NCI-H82 treated with DMSO at 0.1 percent for 48 hours (cell line): ENCODE measurements at regions not wholly inside any gene's neighbourhood (a gene's known extent, or its start where the extent isn't known, plus 50 kb on each side); places are given as distances from the start of the nearest gene placed in this dataset.

Experiments used
- DNase-seq: peaks from one replicate; lab custom pipeline; 2025; ENCODE audit not compliant: unreplicated experiment; lab: John Stamatoyannopoulos, UW

DNA sequence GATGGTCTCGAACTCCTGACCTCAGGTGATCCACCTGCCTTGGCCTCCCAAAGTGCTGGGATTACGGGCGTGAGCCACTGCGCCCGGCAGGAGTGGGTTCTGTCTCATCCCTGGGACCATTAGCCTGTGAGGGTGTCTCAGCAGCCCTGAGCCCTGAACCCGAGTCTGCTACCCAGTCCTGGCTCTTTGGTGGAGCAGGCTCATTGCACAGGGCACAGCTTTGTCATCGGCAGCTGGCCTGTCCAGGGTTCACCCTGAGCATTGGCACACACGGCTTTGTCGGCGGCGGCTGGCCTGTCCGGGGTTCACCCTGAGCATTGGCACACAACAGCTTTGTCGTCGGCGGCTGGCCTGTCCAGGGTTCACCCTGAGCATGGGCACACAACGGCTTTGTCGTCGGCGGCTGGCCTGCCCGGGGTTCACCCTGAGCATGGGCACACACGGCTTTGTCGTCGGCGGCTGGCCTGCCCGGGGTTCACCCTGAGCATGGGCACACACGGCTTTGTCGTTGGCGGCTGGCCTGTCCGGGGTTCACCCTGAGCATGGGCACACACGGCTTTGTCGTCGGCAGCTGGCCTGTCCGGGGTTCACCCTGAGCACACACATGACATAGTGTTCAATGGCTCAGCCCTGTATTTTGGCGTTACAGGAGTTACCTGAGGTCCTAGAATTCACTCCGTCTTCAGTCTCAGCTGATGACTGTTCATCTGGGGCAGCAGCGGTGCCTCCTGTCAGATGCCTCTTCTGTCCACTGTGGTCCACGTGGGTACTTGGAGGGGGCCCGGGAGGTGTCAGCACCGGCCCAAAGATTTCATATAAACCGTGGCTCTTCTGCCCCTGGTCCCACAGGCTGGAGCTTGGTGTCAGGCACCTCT, 1082.5 kb downstream of the BRD1 start:
- DNase-seq: no peak

GRCh38 chr22:48744283-48744641, 1083.4 kb downstream of the BRD1 start:
- DNase-seq: no peak

- no peak for DNase-seq
Observed at GRCh38 chr22:48743601-48744282, 1083.9 kb downstream of the BRD1 start.

DNA sequence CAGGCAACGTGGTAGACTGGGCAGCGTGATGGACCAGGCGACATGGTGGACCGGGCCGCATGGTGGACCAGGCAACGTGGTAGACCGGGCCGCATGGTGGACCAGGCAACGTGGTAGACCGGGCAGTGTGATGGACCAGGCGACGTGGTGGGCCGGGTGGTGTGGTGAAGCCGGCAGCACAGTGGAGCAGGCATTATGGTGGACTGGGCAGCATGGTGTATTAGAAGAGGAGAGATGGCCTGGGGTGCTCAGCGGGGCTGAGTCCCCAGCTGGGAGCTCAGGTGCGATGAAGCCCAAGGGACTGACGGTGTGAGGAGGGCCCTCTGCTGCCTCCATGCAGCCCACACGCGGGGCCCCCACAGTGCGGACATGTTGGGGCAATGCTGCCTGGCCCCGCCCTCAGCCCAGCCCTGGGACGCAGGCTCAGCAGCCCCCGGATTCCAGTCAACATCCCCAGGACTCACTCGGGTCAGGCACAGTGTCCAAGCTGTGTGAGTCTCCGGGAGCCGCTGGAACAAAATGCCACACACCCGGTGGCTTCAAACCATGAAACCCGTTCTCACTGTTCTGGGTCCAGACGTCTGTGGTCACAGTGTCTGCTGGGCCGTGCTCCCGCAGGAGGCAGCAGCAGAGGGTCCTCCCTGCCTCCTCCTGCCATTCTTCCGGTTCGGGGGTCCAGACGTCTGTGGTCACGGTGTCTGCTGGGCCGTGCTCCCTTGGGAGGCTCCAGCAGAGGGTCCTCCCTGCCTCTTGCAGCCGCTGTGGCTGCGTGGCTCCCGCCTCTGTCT, 1084.9 kb downstream of the BRD1 start:
- DNase-seq: no peak

DNA sequence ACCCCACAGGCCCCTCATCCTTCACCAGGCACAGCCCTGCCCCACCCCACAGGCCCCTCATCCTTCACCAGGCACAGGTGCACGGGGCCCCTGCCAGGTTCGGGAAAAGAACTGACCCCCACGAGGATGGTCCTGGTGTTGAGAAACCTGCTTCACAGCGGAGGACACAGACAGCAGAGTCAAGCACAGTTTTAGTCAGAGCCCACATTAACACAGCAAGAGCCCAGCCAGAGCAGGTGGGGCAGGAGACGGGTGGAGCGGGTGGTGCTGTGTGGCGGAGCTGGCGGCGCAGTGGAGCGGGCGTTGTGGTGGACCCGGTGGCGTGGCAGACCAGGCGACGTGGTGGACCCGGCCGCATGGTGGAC, 1085.5 kb downstream of the BRD1 start:
- no peak for DNase-seq

- DNase-seq: no peak
Observed at GRCh38 chr22:48741540-48741939, 1086.1 kb downstream of the BRD1 start.

DNA sequence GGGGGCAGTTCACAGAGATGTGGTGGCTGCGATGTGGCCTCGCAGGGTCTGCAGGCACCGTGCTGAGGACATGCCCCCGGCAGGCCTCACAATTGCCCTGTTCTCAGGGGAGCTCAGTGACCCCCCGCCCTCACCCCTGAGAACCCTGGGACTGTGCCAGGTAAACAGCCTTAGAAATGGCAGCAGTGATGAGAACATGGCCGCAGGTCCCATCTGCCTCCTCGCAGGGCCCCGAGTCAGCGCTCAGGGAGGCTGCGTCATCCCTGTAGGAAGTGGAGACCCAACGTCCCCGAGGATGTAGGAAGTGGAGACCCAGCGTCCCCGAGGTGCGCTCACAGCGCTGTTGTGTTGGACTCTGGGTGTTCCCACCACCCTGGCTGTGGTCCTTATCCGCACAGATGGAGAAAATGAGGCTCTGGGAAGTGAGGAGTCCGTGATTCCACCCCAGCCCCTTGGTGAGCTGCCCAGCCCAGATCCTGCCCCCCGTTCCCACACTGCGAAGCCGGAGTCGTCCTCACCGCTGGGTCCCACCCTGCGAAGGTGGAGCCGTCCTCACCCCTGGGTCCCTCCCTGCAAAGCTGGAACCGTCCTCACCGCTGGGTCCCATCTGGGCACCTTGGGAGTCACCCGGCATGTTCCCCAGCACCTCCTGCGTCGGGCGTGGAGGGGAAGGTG, 1086.8 kb downstream of the BRD1 start:
- DNase-seq: no peak

DNA sequence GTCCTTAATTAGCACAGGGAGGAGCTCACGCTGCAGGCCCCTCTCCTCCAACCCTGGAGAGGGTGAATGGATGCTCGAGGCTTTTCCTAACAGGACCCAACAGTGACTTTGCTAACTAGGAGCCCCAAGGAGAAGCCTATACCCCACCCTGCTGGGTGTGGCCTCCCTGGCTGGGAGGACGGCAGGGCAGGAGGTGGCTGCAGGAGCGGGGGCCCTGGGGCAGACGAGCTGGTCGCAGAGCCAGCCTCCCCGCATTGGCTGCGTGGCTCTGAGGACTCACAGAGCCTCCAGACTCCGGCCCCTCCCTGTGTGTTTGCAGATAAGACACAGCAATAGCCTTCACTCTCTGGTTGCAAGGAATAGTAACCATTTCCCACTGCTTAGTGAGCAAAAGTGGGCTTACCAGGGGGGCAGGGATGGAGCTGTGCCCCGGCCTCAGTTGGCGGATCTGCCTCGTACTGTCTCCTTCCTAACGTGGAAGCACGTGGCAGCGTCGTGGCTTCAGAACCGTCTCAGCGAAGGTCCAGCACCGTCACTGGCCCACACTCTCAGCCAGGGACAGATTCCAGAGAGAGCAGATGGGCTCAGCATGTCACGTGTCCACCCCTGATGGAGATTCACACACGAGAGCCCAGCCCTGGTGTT, 1087.5 kb downstream of the BRD1 start:
- no peak for DNase-seq

GRCh38 chr22:48739348-48740085, 1088.2 kb downstream of the BRD1 start:
- no peak for DNase-seq

DNA sequence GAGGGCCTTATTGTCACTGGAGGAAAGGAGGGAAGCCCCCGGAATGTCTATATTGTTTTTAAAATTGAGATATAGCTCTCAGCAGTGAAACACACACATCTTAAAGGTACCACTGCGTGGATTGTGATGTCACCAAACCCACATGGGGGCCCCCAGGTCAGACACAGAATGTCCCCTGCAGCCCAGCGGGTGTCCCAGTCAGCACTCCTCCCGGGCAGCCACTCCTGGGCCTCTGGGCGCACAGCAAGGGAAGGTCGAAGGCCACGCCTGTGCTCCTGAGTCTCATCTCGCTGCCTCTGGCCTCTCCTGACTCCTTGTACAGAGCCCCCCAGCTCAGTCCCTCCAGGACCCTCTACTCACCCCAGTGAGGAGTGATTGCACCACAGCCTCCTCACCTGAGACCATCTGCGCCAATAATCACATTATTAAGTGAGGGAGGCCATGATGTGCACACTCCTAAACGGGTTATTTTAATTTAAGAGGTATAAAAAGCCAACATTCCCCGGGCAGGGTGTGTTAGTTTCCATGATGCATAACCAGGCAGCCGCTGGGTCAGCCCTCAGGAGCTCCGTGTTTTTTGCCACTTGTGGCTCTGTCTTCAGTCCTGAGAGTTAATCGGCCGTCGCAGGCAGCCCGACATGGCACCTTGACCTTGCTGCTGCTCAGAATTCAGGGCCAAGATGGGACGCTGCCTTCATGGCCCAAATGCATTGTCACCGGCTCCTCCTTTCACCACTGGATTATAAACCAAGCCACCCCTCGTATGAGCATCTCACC, 1089.3 kb downstream of the BRD1 start:
- no peak for DNase-seq

GRCh38 chr22:48737461-48738203, 1090.0 kb downstream of the BRD1 start:
- no peak for DNase-seq

DNA sequence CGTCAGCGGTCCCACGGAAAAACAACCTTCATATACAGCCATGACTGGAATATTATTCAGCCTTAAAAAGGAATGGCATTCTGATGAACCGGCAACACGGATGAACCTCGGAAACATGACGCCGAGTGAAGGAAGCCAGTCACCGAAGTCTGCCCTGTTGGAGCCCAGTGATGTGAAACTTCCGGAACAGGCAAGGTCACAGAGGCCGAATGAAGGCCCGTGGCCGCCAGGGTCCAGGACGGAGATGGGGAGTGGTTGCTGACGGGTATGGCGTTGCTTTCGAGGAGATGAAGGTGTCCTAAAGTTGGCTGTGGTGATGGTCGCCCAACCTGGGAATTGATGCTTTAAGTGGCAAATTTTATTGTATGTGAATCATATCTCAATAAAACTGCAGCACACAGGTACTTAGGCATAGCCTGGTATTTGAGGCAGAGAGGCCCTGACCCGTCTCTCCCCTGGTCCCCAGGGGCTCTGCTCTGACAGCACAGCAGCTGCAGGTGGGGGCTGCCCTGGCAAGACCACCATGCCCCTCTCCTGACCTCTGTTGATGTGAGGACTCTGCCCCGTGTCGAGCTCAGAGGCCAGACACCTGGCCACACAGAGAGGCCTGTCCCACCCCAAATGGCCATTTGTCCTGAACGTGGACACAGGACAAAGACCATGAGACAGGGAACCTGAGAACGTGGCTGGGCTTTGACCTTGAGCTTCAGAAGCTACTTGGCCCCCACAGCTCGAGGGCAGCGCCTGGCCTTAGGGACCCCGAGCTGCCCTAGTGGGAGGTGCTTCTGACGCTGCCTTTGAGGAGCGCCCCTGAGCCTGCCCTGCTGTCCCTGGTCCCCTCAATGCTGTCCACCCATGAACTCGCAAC, 1090.8 kb downstream of the BRD1 start:
- no peak for DNase-seq

DNA sequence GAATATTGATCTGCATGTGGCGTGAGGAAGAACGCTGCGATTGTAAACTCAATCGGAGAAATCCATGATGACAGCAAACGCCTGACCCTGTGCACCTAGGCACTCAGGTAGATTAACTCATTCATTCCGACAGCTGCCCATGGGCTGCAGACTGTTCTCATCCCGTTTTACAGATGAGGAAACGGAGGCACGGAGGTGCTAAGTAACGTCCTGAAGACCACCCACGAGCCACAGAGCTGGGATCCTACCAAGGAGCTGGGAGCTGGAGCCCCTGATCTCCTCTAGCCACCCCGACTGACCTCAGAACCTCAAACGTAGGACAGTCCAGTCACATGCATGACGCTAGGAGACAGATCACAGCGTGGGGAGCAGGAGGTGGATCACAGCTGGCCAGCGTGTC, 1092.7 kb downstream of the BRD1 start:
- DNase-seq: no peak

DNA sequence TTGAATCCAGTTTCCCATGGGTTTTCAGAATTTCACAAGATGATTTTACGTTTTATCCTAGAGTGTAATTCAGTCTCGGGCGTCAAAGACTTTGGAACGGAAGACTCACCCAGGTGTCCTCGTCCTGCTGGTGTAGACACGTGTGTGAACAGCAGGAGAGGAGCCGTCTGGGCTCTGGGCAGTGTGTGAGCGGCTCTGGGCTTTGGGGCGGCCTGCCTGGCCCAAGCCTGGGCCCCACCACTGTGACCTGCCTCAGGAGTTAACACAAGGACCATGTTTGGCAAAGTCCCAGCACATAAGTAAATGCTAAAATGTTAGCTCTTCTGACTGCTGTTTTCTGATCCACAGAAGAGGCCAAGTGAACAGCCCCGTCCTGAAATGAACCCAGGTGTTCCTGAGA, 1093.3 kb downstream of the BRD1 start:
- no peak for DNase-seq

- no peak for DNase-seq
Observed at GRCh38 chr22:48729499-48730171, 1098.0 kb downstream of the BRD1 start.

DNA sequence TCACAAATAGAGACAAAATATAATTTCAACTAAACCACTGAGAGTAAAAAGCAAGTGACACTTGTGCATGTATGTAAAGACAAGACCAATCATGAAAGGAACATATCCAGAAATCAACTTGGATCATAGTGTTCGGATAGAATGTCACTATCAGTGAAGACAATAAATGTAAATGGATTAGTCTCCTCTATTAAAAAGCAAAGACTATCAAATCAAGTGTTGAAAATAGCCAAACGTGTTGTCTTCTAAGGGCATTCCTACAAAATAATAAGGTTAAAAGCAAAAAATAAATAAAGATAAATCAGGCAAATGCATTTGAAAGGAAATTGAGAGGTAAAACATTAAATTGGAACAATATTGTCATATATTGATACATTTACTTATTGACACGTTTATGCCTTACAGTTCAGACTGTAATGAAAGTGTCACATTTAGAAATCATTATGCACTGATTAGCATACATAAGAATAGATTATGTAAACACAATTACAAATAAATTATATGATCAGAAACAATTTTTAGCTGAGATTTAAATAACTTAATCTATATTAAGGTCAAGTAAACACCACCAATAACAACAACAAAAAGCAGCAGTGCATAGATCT, 1100.1 kb downstream of the BRD1 start:
- no peak for DNase-seq

DNA sequence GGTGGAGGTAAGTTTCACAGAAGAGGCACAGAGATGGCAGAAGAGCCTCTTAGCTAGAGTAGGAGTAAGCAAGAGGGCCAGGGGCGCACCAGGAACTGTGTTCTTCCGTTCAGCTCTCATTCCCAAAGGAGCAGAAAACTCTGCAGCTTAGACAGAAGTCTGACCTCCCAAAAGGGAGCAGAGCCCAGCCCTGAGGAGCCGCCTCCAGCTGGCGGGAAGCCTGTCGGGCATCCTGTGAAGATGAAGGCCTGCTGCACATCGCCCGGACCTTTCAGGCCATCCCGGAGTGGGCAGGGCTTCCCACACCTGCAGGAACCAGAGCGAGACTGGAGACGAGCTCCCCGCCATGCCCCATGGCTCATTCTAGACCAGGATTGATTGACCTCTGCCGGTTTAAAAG, 1102.8 kb downstream of the BRD1 start:
- DNase-seq: no peak
